GM21526 (cell line): ENCODE measurements at regions not wholly inside any gene's neighbourhood (a gene's known extent, or its start where the extent isn't known, plus 50 kb on each side); places are given as distances from the start of the nearest gene placed in this dataset.
"Not testable (repeated sequence)": the region's sequence is repeated elsewhere in the genome, so short reads cannot be mapped to it uniquely, and the experiment has no call there.

ENCODE experiments used
- ATAC-seq: cut with Tn5 transposase; IDR thresholded peaks from one replicate; pipeline ENCODE4 v1.9.1; 2021; ENCODE audit warnings: moderate library complexity; ENCODE audit not compliant: unreplicated experiment, low FRiP score

- peak; percentile 84 for ATAC-seq
Measured at GRCh38 chr5:68070591-68071281, 144.8 kb upstream of the PIK3R1 start.

GRCh38 chr5:68067976-68068603 lies 147.5 kb upstream of the PIK3R1 start:
- no peak for ATAC-seq

GRCh38 chr5:68067291-68067690 lies 148.3 kb upstream of the PIK3R1 start:
- ATAC-seq, result no peak

GRCh38 chr5:68066277-68066955 lies 149.1 kb upstream of the PIK3R1 start:
- ATAC-seq, result no peak

- ATAC-seq, result not testable (repeated sequence)
Measured at GRCh38 chr5:68065321-68065720, 150.2 kb upstream of the PIK3R1 start.

GRCh38 chr5:68060382-68060781 lies 155.2 kb upstream of the PIK3R1 start:
- ATAC-seq, result no peak

- ATAC-seq, result no peak
Measured at GRCh38 chr5:68057191-68057590, 158.4 kb upstream of the PIK3R1 start.

- no peak for ATAC-seq
Measured at GRCh38 chr5:68055686-68056085, 159.9 kb upstream of the PIK3R1 start.

- ATAC-seq, result no peak
Measured at GRCh38 chr5:68054638-68055037, 160.9 kb upstream of the PIK3R1 start.

GRCh38 chr5:68053202-68053601 lies 162.4 kb upstream of the PIK3R1 start:
- no peak for ATAC-seq

- no peak for ATAC-seq
Measured at GRCh38 chr5:68049053-68049713, 166.4 kb upstream of the PIK3R1 start.

- ATAC-seq, result no peak
Measured at GRCh38 chr5:68048516-68048915, 167.0 kb upstream of the PIK3R1 start.

GRCh38 chr5:68048054-68048453 lies 167.5 kb upstream of the PIK3R1 start:
- ATAC-seq, result not testable (repeated sequence)

- ATAC-seq, result no peak
Measured at GRCh38 chr5:68047035-68047434, 168.5 kb upstream of the PIK3R1 start.

GRCh38 chr5:68046445-68046844 lies 169.1 kb upstream of the PIK3R1 start:
- no peak for ATAC-seq

- peak; percentile 69 for ATAC-seq
Measured at GRCh38 chr5:68041293-68041692, 174.3 kb upstream of the PIK3R1 start.

GRCh38 chr5:68037546-68037945 lies 178.0 kb upstream of the PIK3R1 start:
- no peak for ATAC-seq

- ATAC-seq, result no peak
Measured at GRCh38 chr5:68033961-68034571, 181.5 kb upstream of the PIK3R1 start.

GRCh38 chr5:68033029-68033428 lies 182.5 kb upstream of the PIK3R1 start:
- no peak for ATAC-seq

GRCh38 chr5:68032216-68032762 lies 183.3 kb upstream of the PIK3R1 start:
- no peak for ATAC-seq
